Smooth muscle cell (in vitro differentiated cells): ENCODE measurements at regions not wholly inside any gene's neighbourhood (a gene's known extent, or its start where the extent isn't known, plus 50 kb on each side); places are given as distances from the start of the nearest gene placed in this dataset.

Experiments used
- DNase-seq: peaks from one replicate; lab custom pipeline; 2025; ENCODE audit not compliant: unreplicated experiment; lab: John Stamatoyannopoulos, UW
- H2AFZ ChIP-seq: fragments of 200-600 bp; sonication (generic); 2 replicates; pipeline ENCODE4 v1.6.0; 2016; ENCODE audit warnings: antibody characterized with exemption, low read depth, mild to moderate bottlenecking
- H3F3A ChIP-seq: fragments of 200-600 bp; sonication (generic); 2 replicates; pipeline ENCODE4 v1.6.0; 2017; ENCODE audit warnings: antibody characterized with exemption, low read depth
- H3K27ac ChIP-seq: fragments of 200-600 bp; sonication (generic); 2 replicates; pipeline ENCODE4 v1.5.1; 2016; ENCODE audit warnings: low read depth, mild to moderate bottlenecking
- H3K27me3 ChIP-seq: fragments of 200-600 bp; sonication (generic); 2 replicates; pipeline ENCODE4 v1.6.1; 2016; ENCODE audit warnings: low read depth, mild to moderate bottlenecking
- H3K36me3 ChIP-seq: fragments of 200-600 bp; sonication (generic); 2 replicates; pipeline ENCODE4 v1.5.1; 2016; ENCODE audit warnings: low read depth
- H3K4me1 ChIP-seq: fragments of 200-600 bp; sonication (generic); 2 replicates; pipeline ENCODE4 v1.5.1; 2016; ENCODE audit warnings: low read depth
- H3K4me2 ChIP-seq: fragments of 200-600 bp; sonication (generic); 2 replicates; pipeline ENCODE4 v1.6.0; 2016; ENCODE audit warnings: mild to moderate bottlenecking
- H3K4me3 ChIP-seq: fragments of 200-600 bp; sonication (generic); 2 replicates; pipeline ENCODE4 v1.5.1; 2016; ENCODE audit warnings: mild to moderate bottlenecking
- H3K79me2 ChIP-seq: fragments of 200-600 bp; sonication (generic); 2 replicates; pipeline ENCODE4 v1.6.0; 2016; ENCODE audit warnings: low read depth, mild to moderate bottlenecking
- H3K9ac ChIP-seq: fragments of 200-600 bp; sonication (generic); 2 replicates; pipeline ENCODE4 v1.6.0; 2016; ENCODE audit warnings: low read depth
- H3K9me3 ChIP-seq: fragments of 200-600 bp; sonication (generic); replicated peaks from 2 replicates; pipeline ENCODE4 v1.5.1; 2016; ENCODE audit warnings: low read depth
- H4K20me1 ChIP-seq: fragments of 200-600 bp; sonication (generic); 2 replicates; pipeline ENCODE4 v1.6.0; 2016; ENCODE audit warnings: low read depth
- WGBS: methylation state at CpG from one replicate; pipeline ENCODE4 v1.1.7; 2016; ENCODE audit warnings: low lambda C conversion rate; 5-methylcytosine and 5-hydroxymethylcytosine counted together
- TF ChIP-seq, protein P1 (sequence below): fragments of 200-600 bp; sonication (generic); IDR thresholded peaks from 2 replicates; pipeline ENCODE4 v1.5.1; 2017; ENCODE audit warnings: borderline replicate concordance, mild to moderate bottlenecking, antibody characterized with exemption; ENCODE audit not compliant: insufficient read depth, poor library complexity, severe bottlenecking

DNA sequence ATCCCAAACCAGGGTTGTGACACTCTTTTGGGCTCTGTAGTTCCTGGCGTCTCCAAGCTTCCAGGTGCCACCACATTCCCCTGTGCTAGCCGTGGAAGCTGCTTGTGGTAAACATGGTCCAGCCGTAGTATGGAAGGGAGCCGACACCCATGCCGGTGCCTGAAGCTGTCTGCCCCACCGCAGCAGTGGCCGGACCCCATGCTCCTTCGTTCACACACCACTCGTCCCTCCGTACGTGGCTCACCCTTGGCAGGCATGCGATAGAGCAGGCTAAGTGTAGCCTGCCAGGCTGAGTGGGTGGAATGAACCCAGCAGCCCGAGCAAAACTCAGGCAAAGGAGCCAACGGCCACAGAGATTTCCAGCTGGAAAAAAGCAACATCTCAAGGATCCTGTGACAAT lies 2030.4 kb downstream of the EFNA5 start:
- Histone ChIP-seq H3F3A (no peaks in the 10 kb centered on the region), H3K27me3 (no peaks in the 10 kb centered on the region), H3K4me2 (no peak overlapping the region), H3K9me3 (no peaks in the 10 kb centered on the region), H4K20me1 (no peaks in the 10 kb centered on the region), H3K4me1 (peaks cover 5% of the 10 kb centered on the region), H2AFZ (no peak overlapping the region), H3K79me2 (no peaks in the 10 kb centered on the region), H3K27ac (no peak overlapping the region), H3K9ac (no peak overlapping the region), H3K36me3 (no peaks in the 10 kb centered on the region), H3K4me3 (no peak overlapping the region)
- TF ChIP-seq, protein P1, sequence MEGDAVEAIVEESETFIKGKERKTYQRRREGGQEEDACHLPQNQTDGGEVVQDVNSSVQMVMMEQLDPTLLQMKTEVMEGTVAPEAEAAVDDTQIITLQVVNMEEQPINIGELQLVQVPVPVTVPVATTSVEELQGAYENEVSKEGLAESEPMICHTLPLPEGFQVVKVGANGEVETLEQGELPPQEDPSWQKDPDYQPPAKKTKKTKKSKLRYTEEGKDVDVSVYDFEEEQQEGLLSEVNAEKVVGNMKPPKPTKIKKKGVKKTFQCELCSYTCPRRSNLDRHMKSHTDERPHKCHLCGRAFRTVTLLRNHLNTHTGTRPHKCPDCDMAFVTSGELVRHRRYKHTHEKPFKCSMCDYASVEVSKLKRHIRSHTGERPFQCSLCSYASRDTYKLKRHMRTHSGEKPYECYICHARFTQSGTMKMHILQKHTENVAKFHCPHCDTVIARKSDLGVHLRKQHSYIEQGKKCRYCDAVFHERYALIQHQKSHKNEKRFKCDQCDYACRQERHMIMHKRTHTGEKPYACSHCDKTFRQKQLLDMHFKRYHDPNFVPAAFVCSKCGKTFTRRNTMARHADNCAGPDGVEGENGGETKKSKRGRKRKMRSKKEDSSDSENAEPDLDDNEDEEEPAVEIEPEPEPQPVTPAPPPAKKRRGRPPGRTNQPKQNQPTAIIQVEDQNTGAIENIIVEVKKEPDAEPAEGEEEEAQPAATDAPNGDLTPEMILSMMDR: no peak
- DNase-seq: no peak
- WGBS: 97% methylated on average over 14 of the region's 14 CpGs

DNA sequence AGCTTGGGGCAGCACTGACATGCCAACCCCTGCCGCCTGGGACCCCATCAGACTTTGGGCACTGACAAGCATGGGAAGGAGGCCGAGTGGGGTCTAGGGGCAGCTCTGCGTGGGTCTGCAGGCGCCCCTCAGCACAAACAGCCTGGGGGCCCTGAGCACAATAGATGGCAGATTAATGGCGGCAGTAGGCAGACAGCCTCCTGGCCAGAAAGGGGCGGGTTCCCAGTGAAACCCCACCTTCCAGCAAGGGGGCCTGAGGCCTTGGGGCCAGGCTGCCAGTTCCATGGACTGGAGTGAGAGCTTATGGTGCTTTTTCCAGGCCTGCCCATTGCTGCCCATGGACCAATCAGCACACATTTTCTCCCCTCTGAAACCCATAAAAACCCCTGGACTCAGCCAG lies 2031.2 kb downstream of the EFNA5 start:
- no peak overlapping the region for H2AFZ ChIP-seq
- no peak overlapping the region for H3K4me2 ChIP-seq
- no peaks in the 10 kb centered on the region for H3F3A ChIP-seq
- H3K9ac ChIP-seq: no peak overlapping the region
- no peak overlapping the region for H3K4me3 ChIP-seq
- TF ChIP-seq, protein P1: no peak
- H3K9me3 ChIP-seq: no peaks in the 10 kb centered on the region
- H3K4me1 ChIP-seq: peaks cover 5% of the 10 kb centered on the region
- H3K79me2 ChIP-seq: no peaks in the 10 kb centered on the region
- no peaks in the 10 kb centered on the region for H4K20me1 ChIP-seq
- H3K27me3 ChIP-seq: no peaks in the 10 kb centered on the region
- no peaks in the 10 kb centered on the region for H3K36me3 ChIP-seq
- DNase-seq: no peak
- WGBS: 94% methylated on average over 6 of the region's 6 CpGs
- H3K27ac ChIP-seq: no peak overlapping the region

DNA sequence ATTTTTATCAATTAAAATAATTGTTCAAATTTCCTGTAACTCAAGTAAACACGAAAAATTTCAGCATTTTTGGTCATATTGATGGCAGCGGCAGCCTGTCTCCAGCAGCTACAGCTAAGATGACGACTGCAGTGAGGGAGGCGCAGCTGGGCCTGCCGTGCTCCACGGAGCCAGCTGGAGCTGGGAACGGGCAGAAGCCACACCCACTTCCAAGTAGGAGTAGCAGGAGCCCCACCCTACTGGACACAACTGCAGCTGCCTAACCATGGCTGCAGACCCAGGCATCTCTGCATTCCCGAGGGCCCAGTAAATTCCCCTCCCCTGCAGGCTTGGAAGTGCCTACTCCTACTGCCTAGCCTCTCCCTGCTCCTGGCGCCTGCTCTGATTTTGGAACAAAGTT lies 2031.7 kb downstream of the EFNA5 start:
- no peak overlapping the region for H2AFZ ChIP-seq
- H3K4me2 ChIP-seq: no peak overlapping the region
- TF ChIP-seq, protein P1: no peak
- no peak overlapping the region for H3K9ac ChIP-seq
- WGBS: 82% methylated on average over 9 of the region's 9 CpGs
- no peaks in the 10 kb centered on the region for H3K36me3 ChIP-seq
- DNase-seq: no peak
- H3F3A ChIP-seq: no peaks in the 10 kb centered on the region
- peaks cover 5% of the 10 kb centered on the region for H3K4me1 ChIP-seq
- H3K79me2 ChIP-seq: no peaks in the 10 kb centered on the region
- no peaks in the 10 kb centered on the region for H3K27me3 ChIP-seq
- H4K20me1 ChIP-seq: no peaks in the 10 kb centered on the region
- no peaks in the 10 kb centered on the region for H3K9me3 ChIP-seq
- H3K4me3 ChIP-seq: no peak overlapping the region
- no peak overlapping the region for H3K27ac ChIP-seq

DNA sequence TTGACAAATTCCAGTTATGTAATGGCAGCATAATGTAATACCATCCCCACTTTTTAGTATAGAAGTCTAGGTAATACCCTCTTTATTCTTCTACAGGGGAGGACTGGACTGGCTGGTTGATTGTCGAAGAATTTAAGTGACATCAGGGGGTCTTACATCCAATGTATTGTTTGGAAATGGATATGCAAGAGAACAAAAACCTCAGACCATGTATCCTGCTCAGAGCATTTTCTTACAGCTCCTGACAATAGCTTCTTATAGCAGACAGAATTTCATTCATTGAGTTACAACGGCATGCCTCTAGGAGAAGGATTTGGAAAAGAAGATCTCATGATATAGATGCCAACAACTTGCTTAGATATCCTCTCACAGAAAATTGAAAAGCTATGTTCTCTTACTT lies 2032.3 kb downstream of the EFNA5 start:
- no peaks in the 10 kb centered on the region for H3K9me3 ChIP-seq
- TF ChIP-seq, protein P1: no peak

More for the DNA sequence above, 2032.3 kb downstream of the EFNA5 start:
- Histone ChIP-seq H3K4me3 (no peak overlapping the region), H4K20me1 (no peaks in the 10 kb centered on the region), H3K36me3 (no peaks in the 10 kb centered on the region), H2AFZ (no peak overlapping the region), H3K9ac (no peak overlapping the region), H3K4me2 (no peak overlapping the region), H3K4me1 (peaks cover 5% of the 10 kb centered on the region), H3F3A (no peaks in the 10 kb centered on the region), H3K27ac (no peak overlapping the region), H3K27me3 (no peaks in the 10 kb centered on the region), H3K79me2 (no peaks in the 10 kb centered on the region)
- WGBS: 90% methylated on average over 2 of the region's 2 CpGs
- no peak for DNase-seq
